Jurkat, Clone E6-1 (cell line): ENCODE measurements at regions not wholly inside any gene's neighbourhood (a gene's known extent, or its start where the extent isn't known, plus 50 kb on each side); places are given as distances from the start of the nearest gene placed in this dataset.
"Not testable (repeated sequence)": the region's sequence is repeated elsewhere in the genome, so short reads cannot be mapped to it uniquely, and the experiment has no call there.

Source experiments
- DNase-seq: peaks from one replicate; pipeline ENCODE4 v3.0.0-alpha.2; 2011; ENCODE audit warnings: low read depth, low spot score
- H3K4me3 ChIP-seq: 2 replicates; pipeline ENCODE4 v1.5.1; 2011; ENCODE audit warnings: mild to moderate bottlenecking, low read length, control low read depth, moderate library complexity

DNA sequence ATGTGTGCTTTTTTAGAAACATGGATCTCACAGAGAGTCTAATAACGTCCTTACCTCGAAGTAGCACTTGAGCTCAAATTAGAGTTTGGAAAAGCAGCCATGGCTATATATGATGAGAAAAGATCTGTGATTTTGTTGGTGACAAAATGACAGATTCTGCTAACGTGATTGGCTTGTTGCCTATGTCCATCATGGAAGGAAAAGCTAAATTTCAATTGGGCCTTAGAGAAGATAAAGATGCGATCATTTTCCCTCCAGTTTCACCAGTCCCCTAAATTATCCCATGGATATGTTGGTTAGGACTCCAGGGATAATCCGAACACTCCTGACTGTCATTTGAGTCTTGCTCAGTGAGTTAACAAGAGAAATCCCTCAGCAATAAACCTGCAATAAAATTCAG lies 175.8 kb downstream of the C16orf95 start:
- H3K4me3 ChIP-seq: no peak overlapping the region
- DNase-seq: no peak

DNA sequence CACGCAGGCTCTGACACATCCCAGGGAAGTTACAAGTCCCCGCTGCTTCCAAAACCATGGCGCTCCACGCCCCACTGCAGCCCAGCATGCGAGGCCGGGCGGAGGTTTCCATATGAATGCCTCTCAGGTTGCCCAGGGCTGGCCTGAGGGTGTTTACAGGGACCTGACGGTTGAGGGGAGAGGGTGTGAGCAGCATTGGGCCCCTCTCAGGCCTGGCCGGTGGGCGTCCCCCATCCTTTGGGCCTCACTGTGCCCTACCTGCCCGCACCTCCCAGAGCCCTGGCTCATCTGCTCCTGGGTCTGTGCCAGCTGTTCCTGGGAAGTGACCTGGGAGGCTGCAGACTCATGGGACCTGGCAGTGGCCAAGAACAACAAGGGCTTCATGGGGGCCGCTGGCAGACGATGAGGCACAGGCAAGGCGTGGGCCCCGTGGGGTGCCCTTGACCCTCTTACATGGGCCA lies 173.5 kb downstream of the C16orf95 start:
- no peak overlapping the region for H3K4me3 ChIP-seq
- no peak for DNase-seq

DNA sequence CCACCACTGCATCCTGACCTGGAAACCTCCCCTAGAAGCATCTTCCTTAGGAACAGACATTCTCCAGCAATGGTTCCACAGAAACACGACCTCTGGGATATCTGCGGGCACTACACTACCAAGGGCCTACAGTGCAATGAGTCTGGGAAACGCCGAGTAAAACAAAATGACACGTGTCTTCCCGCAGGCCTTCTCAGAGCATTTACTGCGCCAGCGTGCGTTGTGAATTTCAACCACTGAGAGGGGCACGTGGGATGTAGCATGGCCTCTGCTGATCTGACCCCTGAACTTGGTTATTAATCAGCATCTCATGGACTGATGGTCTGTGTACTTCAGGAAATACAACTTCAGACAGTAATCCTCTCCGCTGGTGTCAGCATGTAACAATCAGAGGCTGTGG lies 173.0 kb downstream of the C16orf95 start:
- H3K4me3 ChIP-seq: no peak overlapping the region
- no peak for DNase-seq

DNA sequence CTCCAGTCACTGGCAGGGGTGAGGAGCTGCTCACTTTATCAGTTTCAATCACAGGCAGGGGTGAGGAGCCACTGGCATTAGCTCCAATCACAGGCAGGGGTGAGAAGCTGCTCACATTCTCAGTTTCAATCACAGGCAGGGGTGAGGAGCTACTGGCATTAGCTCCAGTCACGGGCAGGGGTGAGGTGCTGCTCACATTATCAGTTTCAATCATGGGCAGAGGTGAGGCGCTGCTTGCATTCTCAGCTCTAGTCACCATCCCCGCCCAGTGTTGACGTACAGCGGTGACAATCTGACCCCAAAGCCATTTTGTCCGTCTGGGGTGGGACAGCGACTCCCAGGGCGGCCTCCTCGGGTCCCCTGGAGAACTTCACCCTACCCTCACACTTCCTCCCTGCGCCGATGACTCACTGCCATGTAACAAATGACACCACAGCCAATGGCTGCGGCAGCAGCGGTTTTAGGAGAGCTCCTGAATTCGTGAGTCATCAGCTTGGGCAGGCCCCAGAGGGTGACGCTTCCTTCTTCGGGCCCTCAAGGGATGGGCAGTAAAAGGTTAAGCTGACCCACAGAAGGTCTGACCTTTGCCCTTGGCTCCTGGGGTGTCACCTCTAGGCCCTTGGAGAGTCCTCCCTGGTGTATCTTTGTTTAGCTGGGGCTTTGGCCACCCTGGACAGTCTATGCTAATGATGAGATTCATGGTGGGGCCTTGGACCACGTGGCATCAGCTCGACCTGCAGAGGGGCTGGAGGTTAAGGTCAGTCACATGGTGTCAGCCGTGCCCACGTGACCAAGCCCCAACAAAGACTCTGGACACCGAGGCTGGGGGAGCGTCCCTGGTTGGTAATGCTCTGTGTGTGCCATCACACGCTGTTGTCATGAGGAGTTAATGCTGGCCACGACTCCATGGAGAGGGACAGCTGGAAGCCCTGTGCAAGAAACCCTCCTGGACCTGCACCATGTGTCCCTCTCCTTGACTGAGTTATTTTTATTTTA lies 171.7 kb downstream of the C16orf95 start:
- DNase-seq: no peak
- no peak overlapping the region for H3K4me3 ChIP-seq

- no peak overlapping the region for H3K4me3 ChIP-seq
- DNase-seq: no peak
Measured at GRCh38 chr16:87146676-87147075, 170.5 kb downstream of the C16orf95 start.

DNA sequence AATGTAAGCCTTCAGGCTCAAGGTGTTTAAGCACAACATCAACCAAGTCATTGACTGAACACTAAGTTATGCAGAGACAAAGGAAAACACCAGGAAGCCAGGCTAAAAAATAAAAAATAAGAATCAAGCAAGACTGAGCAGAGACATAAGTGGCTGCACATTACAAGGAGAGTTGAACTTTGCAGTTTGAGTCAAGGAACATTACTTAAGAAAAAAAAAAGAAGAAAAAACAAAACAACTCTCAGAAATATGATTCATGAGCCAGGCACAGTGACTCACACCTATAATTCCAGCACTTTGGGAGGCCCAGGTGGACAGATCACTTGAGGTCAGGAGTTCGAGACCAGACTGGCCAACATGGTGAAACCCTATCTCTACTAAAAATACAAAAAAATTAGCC lies 168.1 kb downstream of the C16orf95 start:
- DNase-seq: no peak
- no peak overlapping the region for H3K4me3 ChIP-seq

- H3K4me3 ChIP-seq: no peak overlapping the region
- DNase-seq: no peak
Measured at GRCh38 chr16:87150262-87150661, 166.9 kb downstream of the C16orf95 start.

DNA sequence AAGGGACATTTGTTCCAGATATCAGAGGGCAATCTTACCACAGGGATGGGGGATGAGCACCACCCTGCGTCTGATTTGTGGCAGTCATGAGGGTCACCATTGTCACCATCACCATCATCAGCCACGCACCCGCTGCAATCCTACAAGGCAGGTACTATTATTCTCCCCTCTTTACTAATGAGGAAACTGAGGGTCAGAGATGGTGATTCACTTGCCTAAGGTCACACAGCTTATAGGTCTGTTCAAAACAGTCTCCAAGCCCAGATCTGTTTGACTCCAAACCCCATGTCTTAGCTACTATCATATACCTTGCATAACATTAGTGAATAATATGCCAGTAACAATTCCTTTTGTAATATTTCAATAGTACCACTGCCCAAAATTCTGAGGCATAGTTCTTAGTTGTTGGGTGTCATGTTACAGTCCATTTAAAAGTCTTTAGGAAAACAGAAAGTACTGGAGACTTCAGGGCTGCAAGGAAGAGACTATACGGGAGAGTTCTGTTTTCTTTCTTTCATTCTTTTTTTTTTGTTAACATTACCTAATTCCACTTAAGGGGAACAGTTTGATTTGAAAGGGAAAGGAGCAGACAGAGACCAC lies 166.4 kb downstream of the C16orf95 start:
- DNase-seq: no peak
- no peak overlapping the region for H3K4me3 ChIP-seq

- no peak for DNase-seq
- H3K4me3 ChIP-seq: no peak overlapping the region
Measured at GRCh38 chr16:87152221-87152755, 164.9 kb downstream of the C16orf95 start.

DNA sequence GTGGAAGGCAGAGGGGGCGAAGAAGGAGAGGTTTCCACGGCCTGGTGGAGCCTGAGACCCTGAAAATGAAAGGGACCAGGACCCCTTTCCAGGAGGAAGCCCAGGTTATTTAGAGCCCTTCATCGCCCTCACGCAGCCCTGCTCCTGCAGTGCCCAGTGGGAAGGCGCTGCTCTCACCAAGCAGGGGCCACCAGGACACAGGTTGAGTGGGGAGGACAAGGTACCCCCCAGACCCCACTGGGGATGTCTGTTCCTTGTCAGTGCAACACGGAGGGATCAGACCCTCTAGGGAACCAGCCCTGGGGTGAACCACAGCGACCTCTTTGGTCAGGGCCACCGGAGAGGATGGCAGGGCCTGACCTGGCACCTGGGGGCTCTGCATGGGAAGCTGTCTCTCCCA lies 163.9 kb downstream of the C16orf95 start:
- H3K4me3 ChIP-seq: no peak overlapping the region
- no peak for DNase-seq

GRCh38 chr16:87155315-87155714 lies 161.9 kb downstream of the C16orf95 start:
- DNase-seq, H3K4me3 ChIP-seq: not testable (repeated sequence)

GRCh38 chr16:87156195-87156594 lies 161.0 kb downstream of the C16orf95 start:
- no peak overlapping the region for H3K4me3 ChIP-seq
- DNase-seq: no peak

DNA sequence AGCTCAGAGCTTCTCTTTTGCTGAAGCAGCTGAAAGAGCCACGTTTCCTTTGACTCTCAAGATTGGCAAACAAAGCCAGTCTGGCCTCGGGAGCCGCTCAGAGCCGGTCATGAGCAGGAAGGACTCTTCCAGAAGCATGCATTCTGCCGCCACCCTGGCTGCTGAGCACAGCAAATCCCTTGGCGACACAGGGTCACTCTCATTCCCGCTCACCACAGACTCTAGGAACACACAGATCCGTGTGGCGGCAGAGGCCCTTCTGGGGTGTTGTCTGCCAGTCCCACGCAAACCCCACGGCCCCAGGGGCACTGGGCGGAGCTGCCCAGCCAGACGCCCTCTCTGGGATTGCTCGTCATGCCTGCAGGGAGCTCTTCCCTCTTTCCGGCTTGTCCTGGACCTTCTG lies 157.0 kb downstream of the C16orf95 start:
- no peak for DNase-seq
- H3K4me3 ChIP-seq: no peak overlapping the region

DNA sequence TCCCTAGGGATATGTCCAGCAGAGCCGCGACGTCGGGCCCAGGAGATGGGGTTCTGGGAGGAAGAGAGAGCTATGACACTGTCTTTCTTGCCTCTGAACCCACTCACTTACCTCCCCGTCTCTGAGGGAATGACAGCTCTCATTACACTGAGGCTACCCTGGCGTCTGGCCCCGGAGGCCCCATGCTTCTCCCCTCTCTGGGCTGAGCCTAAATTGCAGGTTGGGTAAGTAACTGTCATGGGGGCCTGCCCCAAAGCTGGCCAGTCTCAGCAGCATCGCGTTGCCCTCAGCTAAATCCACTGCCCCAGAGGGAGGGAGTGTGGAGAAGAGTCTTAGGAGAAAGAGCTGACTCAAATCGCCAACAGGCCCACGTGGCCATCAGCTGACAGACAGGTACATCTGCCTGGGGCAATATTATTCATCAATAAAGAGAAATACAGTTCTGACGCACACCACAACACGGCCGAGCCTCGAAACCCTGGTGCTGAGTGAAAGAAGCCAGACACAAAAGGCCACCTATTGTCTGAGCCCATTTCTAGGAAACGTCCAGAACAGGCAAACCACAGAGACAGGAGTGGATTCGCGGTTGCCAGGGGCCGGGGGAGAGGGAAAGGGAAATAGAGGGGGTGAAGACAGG lies 156.4 kb downstream of the C16orf95 start:
- DNase-seq: no peak
- no peak overlapping the region for H3K4me3 ChIP-seq

DNA sequence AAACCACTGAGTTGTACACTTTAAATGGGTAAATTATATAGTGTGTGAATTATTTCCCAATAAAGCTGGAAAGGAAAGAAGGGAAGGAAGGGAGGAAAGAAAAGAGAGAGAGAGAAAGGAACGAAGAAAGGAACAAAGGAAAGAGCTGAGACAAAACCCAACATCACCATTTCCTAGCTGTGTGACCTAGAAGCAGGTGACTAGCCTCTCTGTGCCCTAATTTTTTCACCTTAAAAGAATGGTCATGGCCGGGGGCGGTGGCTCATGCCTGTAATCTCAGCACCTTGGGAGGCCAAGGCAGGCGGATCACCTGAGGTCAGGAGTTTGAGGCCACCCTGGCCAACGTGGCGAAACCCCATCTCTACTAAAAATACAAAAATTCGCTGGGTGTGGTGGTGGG lies 155.8 kb downstream of the C16orf95 start:
- DNase-seq, H3K4me3 ChIP-seq: not testable (repeated sequence)

DNA sequence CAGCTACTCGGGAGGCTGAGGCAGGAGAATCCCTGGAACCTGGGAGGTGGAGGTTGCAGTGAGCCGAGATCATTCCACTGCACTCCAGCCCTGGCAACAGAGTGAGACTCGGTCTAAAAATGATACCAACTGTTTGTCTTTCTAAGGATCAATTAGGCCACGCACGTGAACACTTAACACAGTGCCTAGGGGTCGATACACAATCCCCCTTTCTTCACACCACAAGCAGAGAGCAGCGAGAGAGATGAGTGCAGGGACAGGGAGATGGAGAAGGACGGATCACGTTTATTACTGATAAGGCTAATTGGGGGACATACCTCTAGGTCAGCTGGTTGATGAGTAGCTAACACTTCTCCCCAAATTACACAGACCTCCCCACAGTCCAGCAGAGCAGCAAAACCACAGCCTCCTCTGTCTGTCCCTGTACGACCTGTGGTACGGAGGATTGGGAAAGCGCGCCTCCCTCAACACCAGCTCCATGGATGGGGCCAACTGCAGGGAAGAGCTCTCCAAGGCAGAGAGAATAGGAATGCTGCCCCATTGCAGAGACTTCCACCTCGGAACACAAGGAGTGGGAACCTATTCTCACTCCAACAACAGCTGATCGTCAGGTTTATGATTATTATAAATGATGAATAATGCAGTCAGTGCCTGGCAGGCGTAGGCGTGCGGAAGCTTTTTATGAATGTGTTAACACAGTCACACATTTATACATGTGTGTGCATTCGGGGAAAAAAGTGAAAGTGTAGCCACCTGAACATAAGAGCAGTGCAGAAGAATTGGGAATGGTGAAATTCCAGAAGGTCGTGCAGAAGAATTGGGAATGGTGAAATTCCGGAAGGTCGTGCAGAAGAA lies 155.1 kb downstream of the C16orf95 start:
- H3K4me3 ChIP-seq: no peak overlapping the region

DNA sequence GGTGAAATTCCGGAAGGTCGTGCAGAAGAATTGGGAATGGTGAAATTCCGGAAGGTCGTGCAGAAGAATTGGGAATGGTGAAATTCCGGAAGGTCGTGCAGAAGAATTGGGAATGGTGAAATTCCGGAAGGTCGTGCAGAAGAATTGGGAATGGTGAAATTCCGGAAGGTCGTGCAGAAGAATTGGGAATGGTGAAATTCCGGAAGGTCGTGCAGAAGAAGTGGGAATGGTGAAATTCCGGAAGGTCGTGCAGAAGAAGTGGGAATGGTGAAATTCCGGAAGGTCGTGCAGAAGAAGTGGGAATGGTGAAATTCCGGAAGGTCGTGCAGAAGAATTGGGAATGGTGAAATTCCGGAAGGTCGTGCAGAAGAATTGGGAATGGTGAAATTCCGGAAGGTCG lies 154.4 kb downstream of the C16orf95 start:
- not testable (repeated sequence) for DNase-seq, H3K4me3 ChIP-seq

More for the DNA sequence above, 155.1 kb downstream of the C16orf95 start:
- DNase-seq: no peak

DNA sequence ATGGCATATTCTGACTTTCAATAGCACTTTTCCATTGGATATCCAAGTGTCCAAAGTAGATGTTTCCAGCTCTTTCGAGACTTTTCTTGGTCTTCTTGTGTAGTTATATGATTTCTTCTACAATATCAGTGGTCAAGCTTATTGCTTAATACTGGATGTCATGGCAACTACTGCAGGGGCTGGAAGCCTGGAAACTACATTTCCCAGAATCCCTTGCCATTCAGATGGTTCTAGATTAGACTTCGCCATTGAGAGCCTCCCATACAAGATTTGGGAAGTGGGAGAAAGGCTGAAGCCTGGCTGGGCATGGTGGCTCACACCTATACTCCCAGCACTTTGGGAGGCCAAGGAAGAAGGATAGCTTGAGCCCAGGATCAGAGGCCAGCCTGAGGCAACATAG lies 153.6 kb downstream of the C16orf95 start:
- no peak overlapping the region for H3K4me3 ChIP-seq
- no peak for DNase-seq

DNA sequence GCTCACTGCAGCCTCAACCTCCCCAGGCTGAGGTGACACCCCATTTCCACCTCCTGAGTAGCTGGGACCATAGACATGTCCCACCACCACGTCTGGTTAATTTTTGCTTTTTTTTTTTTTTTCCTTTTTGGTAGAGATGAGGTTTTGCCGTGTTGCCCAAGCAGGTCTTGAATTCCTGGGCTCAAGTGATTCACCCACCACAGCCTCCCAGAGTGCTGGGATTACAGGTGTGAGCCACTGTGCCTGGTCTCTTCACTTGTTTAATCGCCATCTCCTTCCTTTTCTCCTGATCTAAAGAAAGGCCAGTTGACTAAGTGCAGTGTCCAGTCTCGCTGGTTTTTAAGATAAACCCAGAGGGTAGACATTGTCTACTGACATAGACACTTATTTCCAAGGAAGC lies 152.0 kb downstream of the C16orf95 start:
- H3K4me3 ChIP-seq: no peak overlapping the region
- DNase-seq: no peak
